B cell (primary cell): ENCODE measurements at regions not wholly inside any gene's neighbourhood (a gene's known extent, or its start where the extent isn't known, plus 50 kb on each side); places are given as distances from the start of the nearest gene placed in this dataset.

Experiments used
- ATAC-seq: fragments of 200-7000 bp; cut with Tn5 transposase; one replicate; pipeline ENCODE4 v1.10.0; 2021; ENCODE audit warnings: low read depth, mild to moderate bottlenecking, moderate number of reproducible peaks, moderate library complexity
- CTCF ChIA-PET: fragments of 350-600 bp; sonication (Branson Sonifier 250); formaldehyde crosslinking; loops from one replicate; lab custom pipeline; 2021; ENCODE audit warnings: antibody characterized with exemption, inconsistent platforms; lab: Charles Lee
- POLR2A ChIA-PET: fragments of 350-600 bp; sonication (Branson Sonifier 250); formaldehyde crosslinking; loops from one replicate; lab custom pipeline; 2021; ENCODE audit warnings: antibody characterized with exemption; lab: Charles Lee
- DNase-seq: peaks from one replicate; pipeline ENCODE4 v3.0.0; 2013
- H2AFZ ChIP-seq: 2 replicates; pipeline ENCODE4 v1.6.1; 2012; ENCODE audit warnings: mild to moderate bottlenecking, low read depth, low read length; ENCODE audit not compliant: insufficient read depth, poor library complexity, severe bottlenecking
- H3K27ac ChIP-seq, 2 donors: 1 replicate in 1 of 2; 2 replicates in 1 of 2; pipeline ENCODE4 v1.5.1; 2012 to 2013; ENCODE audit warnings: low read length in 2 of 2, mild to moderate bottlenecking in 2 of 2, moderate library complexity in 1 of 2
- H3K27me3 ChIP-seq, 4 experiments: fragments of 200-600 bp in 1 of 4; sonication (generic) in 1 of 4; replicated peaks in 1 of 4; 1 replicate in 2 of 4; 2 replicates in 2 of 4; pipeline versions ENCODE4 v1.6.1 to v1.7.0; 2013 to 2016; ENCODE audit warnings: low read length in 3 of 4, mild to moderate bottlenecking in 2 of 4, mixed read lengths in 1 of 4, moderate library complexity in 1 of 4; ENCODE audit not compliant: insufficient read depth in 4 of 4, control insufficient read depth in 3 of 4; ENCODE audit errors: control extremely low read depth in 1 of 4
- H3K36me3 ChIP-seq, 2 experiments: replicated peaks in 1 of 2; 1 replicate in 1 of 2; 2 replicates in 1 of 2; pipeline versions ENCODE4 v1.6.1 to v1.7.1; 2013; ENCODE audit warnings: low read length in 1 of 2; ENCODE audit not compliant: insufficient read depth in 2 of 2, control insufficient read depth in 1 of 2; ENCODE audit errors: control extremely low read depth in 1 of 2, extremely low read depth in 1 of 2
- H3K4me1 ChIP-seq, 2 donors: fragments of 200-600 bp in 1 of 2; sonication (generic) in 1 of 2; 1 replicate in 1 of 2; 2 replicates in 1 of 2; pipeline versions ENCODE4 v1.5.1 to v1.6.1; 2013 to 2017; ENCODE audit warnings: low read length in 2 of 2; ENCODE audit not compliant: control insufficient read depth in 2 of 2, insufficient read depth in 2 of 2
- H3K4me2 ChIP-seq: replicated peaks from 2 replicates; pipeline ENCODE3; 2012; ENCODE audit warnings: mild to moderate bottlenecking, low read depth, low read length; ENCODE audit not compliant: poor library complexity, severe bottlenecking
- H3K4me3 ChIP-seq, 5 experiments: fragments of 200-600 bp in 1 of 5; sonication (generic) in 1 of 5; 1 replicate in 3 of 5; 2 replicates in 2 of 5; pipeline versions ENCODE4 v1.5.1 to v1.7.0; 2011 to 2016; ENCODE audit warnings: low read length in 4 of 5, mild to moderate bottlenecking in 4 of 5, low read depth in 2 of 5, control low read depth in 1 of 5, moderate library complexity in 1 of 5; ENCODE audit not compliant: insufficient read depth in 1 of 5; ENCODE audit errors: control extremely low read depth in 1 of 5, extremely low read depth in 1 of 5
- H3K79me2 ChIP-seq: fragments of 200-600 bp; sonication (generic); one replicate; pipeline ENCODE4 v1.6.0; 2016; ENCODE audit warnings: low read length; ENCODE audit not compliant: control insufficient read depth, insufficient read depth
- H3K9ac ChIP-seq: fragments of 200-600 bp; sonication (generic); 2 replicates; pipeline ENCODE4 v1.6.1; 2017; ENCODE audit warnings: mild to moderate bottlenecking, low read length, moderate library complexity
- H3K9me3 ChIP-seq, 3 donors: one replicate each; pipeline versions ENCODE4 v1.6.1 to v1.7.1; 2013; ENCODE audit warnings: low read length in 2 of 3; ENCODE audit not compliant: control insufficient read depth in 2 of 3, insufficient read depth in 1 of 3; ENCODE audit errors: control extremely low read depth in 1 of 3
- H4K20me1 ChIP-seq: 2 replicates; pipeline ENCODE4 v1.6.0; 2012; ENCODE audit warnings: mild to moderate bottlenecking, low read length; ENCODE audit not compliant: insufficient read depth, control insufficient read depth, poor library complexity, severe bottlenecking
- H3K27ac Mint-ChIP-seq: one replicate; pipeline ENCODE4 v1.8.0; 2021; ENCODE audit warnings: mixed read lengths
- H3K27me3 Mint-ChIP-seq: one replicate; pipeline ENCODE4 v1.8.0; 2021; ENCODE audit warnings: mixed read lengths
- H3K4me1 Mint-ChIP-seq: one replicate; pipeline ENCODE4 v1.8.0; 2021; ENCODE audit warnings: mixed read lengths
- H3K4me3 Mint-ChIP-seq: one replicate; pipeline ENCODE4 v1.8.0; 2021; ENCODE audit warnings: mixed read lengths
- H3K9me3 Mint-ChIP-seq: one replicate; pipeline ENCODE4 v1.8.0; 2022; ENCODE audit warnings: mixed read lengths; ENCODE audit not compliant: insufficient read depth
- CTCF ChIP-seq: fragments of 200-600 bp; IDR thresholded peaks from one replicate; pipeline ENCODE4 v1.8.0; 2022; ENCODE audit warnings: antibody characterized with exemption, mild to moderate bottlenecking
- EZH2 ChIP-seq: IDR thresholded peaks from 2 replicates; pipeline ENCODE4 v1.6.1; 2012; ENCODE audit warnings: borderline replicate concordance, low read depth, mild to moderate bottlenecking, moderate library complexity, low read length; ENCODE audit not compliant: insufficient read depth, poor library complexity, severe bottlenecking
- WGBS: methylation state at CpG from one replicate; pipeline ENCODE4 v1.1.5; 2013; ENCODE audit warnings: missing lambda C conversion rate; ENCODE audit not compliant: insufficient coverage; 5-methylcytosine and 5-hydroxymethylcytosine counted together
- intact Hi-C: fragments of 100-400 bp; cut with micrococcal nuclease; formaldehyde crosslinking; loops from one replicate; pipeline ENCODE4 v1.10.0; 2022

GRCh38 chr9:8101607-8102006, 302.0 kb upstream of the DMAC1 start:
- H3K27me3 Mint-ChIP-seq = no peaks in the 10 kb centered on the region
- DNase-seq (no peak), ATAC-seq (no peak)
- no peaks in the 10 kb centered on the region for H3K4me1 ChIP-seq
- intact Hi-C loops = no loop called here
- H3K27me3 ChIP-seq = no peaks in the 10 kb centered on the region
- no peak overlapping the region for H2AFZ ChIP-seq
- no peak overlapping the region for H3K27ac Mint-ChIP-seq
- no peaks in the 10 kb centered on the region for H3K36me3 ChIP-seq
- no peaks in the 10 kb centered on the region for H4K20me1 ChIP-seq
- H3K79me2 ChIP-seq = no peaks in the 10 kb centered on the region
- CTCF ChIA-PET = interaction anchor here (1.2 kb wide), 1 partner anchor 12 kb away, joined by 3 read pairs; no protein-coding TSS in a partner anchor
- no peak overlapping the region for H3K4me3 ChIP-seq
- H3K4me2 ChIP-seq = no peak overlapping the region
- TF ChIP-seq CTCF = no peak
- no peak for TF ChIP-seq EZH2
- no peak overlapping the region for H3K9ac ChIP-seq
- peaks cover 2% of the 10 kb centered on the region for H3K9me3 Mint-ChIP-seq
- POLR2A ChIA-PET = no interaction called here
- H3K4me1 Mint-ChIP-seq = no peaks in the 10 kb centered on the region
- H3K9me3 ChIP-seq = no peaks in the 10 kb centered on the region
- WGBS = no CpG with 5 or more reads among the region's 2 CpGs
- no peak overlapping the region for H3K27ac ChIP-seq
- no peak overlapping the region for H3K4me3 Mint-ChIP-seq

- TF ChIP-seq CTCF = no peak
- TF ChIP-seq EZH2 = no peak
- intact Hi-C loops = no loop called here
- ChIA-PET CTCF (no interaction called here), POLR2A (no interaction called here)
- Histone ChIP-seq H2AFZ (no peak overlapping the region), H3K4me3 (no peak overlapping the region), H3K79me2 (no peaks in the 10 kb centered on the region), H3K9ac (no peak overlapping the region), H3K27me3 (no peaks in the 10 kb centered on the region), H3K27ac (no peak overlapping the region), H3K9me3 (no peaks in the 10 kb centered on the region), H3K36me3 (no peaks in the 10 kb centered on the region), H3K4me1 (no peaks in the 10 kb centered on the region), H3K4me2 (no peak overlapping the region), H4K20me1 (no peaks in the 10 kb centered on the region)
- ATAC-seq (no peak), DNase-seq (no peak)
- 100% methylated on average over 2 of the region's 4 CpGs for WGBS
- Mint-ChIP-seq H3K27ac (no peak overlapping the region), H3K4me3 (no peak overlapping the region), H3K4me1 (no peaks in the 10 kb centered on the region), H3K27me3 (no peaks in the 10 kb centered on the region), H3K9me3 (peaks cover 2% of the 10 kb centered on the region)
Observed at GRCh38 chr9:8096091-8096490, 296.5 kb upstream of the DMAC1 start.
